Neural progenitor cell (in vitro differentiated cells): ENCODE measurements at regions not wholly inside any gene's neighbourhood (a gene's known extent, or its start where the extent isn't known, plus 50 kb on each side); places are given as distances from the start of the nearest gene placed in this dataset.

Experiments
- CTCF ChIP-seq: fragments of 200-600 bp; sonication (generic); IDR thresholded peaks from 2 replicates; pipeline ENCODE4 v1.5.1; 2017; ENCODE audit warnings: antibody characterized with exemption, mild to moderate bottlenecking
- EZH2 ChIP-seq: fragments of 200-600 bp; sonication (generic); IDR thresholded peaks from 2 replicates; pipeline ENCODE4 v1.6.1; 2017; ENCODE audit warnings: antibody characterized with exemption, mild to moderate bottlenecking, moderate library complexity

GRCh38 chr10:49240946-49241345, 52.8 kb upstream of the TMEM273 start:
- TF ChIP-seq CTCF (no peak), EZH2 (no peak)
